Inferior parietal cortex (tissue), 1 donor: ENCODE measurements at regions not wholly inside any gene's neighbourhood (a gene's known extent, or its start where the extent isn't known, plus 50 kb on each side); places are given as distances from the start of the nearest gene placed in this dataset.

Experiments
- DNase-seq: peaks from one replicate; pipeline ENCODE4 v3.0.0-alpha.2; 2016; ENCODE audit errors: extremely low spot score

DNA sequence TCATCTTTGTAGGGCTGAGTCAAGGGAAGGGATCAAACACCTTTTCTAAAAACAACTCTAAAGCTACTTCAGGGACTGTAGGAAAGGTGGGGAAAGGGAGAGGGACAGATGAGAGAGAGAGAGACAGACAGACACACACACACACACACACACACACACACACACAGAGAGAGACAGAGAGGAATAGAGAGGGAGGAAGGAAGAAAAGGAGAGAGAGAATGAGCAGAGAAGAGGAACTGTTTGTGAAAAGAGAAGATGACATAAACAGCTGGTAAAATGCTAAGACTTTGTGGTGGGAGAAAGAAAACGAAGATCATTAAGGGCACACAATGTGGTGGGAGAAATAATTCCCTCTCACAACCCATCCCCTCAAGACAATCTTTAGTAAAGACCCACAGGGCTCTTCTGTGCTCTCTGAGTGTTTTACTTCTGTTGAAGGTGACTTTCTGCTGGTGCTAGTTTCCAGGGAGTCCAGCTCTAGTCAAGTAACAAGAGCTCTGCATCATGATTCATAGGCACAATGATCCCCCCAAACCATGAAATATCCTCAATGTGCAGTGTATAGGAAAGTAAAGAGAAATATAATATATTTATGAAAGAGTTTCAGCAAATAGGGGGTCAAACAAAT is 77.2 kb upstream of the STK17B start:
- DNase-seq: no peak

DNA sequence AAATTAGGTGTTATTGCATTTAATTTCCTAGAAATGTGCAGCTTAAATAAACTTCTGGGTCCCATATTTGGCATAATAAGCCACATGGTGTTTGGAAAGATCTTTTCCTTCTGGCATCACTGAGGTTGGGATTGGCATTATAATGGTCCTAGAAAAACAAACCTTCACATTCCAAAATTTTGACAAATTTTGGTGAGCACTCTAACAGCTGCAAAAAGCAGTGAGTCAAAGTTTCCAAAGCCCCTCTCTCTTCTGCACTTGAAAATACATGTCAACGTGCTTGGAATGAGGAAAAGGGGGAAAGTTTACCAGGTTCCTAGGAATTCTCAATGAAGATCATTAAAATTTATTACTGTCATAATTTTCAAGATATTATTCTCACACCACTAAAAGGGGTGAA is 77.8 kb upstream of the STK17B start:
- no peak for DNase-seq

GRCh38 chr2:196249860-196250259 is 78.5 kb upstream of the STK17B start:
- DNase-seq: no peak

DNA sequence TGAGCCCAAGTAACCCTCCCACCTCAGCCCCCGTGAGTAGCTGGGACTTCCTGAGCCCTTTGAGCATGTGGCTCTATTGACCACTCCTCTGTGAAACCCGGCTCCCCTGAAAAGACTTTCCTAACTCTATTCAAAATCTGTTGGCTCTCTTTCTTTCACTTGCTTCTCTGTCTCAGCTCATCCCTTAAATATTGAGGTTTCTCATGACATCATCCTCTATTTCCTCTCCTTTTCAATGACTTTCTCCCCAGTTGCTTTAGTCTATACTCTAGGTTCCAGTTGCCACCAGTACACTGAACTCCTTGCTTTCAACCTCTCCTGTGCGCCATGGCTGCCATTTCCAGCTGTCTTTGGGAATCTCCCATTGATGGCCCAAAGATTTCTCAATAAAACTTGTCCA is 79.8 kb upstream of the STK17B start:
- DNase-seq: no peak

GRCh38 chr2:196252408-196253115 is 81.2 kb upstream of the STK17B start:
- no peak for DNase-seq

DNA sequence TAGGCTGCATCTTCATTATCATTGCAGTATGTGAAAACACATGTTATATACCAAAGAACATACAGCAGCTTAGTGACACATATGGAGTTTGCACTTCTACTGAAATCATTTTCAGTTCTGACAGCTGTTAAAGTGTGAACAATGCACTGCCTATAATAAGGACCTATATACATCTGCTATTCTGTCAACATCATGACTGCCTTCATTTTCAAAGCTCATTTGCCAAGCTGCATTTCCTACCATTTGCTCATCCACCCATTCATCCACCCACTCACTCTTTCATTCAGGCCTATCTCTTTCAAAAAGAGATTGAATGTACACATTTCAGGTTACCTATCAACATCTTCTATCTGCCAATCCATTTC is 81.7 kb upstream of the STK17B start:
- DNase-seq: no peak

GRCh38 chr2:196256585-196256984 is 85.2 kb upstream of the STK17B start:
- DNase-seq: no peak

DNA sequence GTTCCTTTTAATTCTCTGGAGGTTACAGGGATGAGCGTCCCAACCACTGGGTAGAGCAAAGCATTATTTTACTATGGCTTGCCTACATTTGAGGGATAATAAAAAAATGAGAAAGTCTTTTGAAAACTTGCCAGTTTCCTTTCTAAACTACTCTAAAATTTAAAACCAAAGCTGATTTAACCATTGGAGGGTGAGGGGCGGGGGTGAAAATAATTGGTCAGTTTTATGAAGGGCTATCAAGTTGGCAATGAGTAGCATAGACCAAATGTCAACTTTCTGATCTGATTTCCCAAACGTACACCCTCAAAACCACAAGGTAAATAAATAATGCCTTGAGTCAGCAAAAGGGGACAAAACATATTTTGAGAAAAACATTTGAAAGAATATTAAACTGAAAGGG is 85.7 kb upstream of the STK17B start:
- DNase-seq: no peak

GRCh38 chr2:196258407-196258806 is 87.0 kb upstream of the STK17B start:
- no peak for DNase-seq

GRCh38 chr2:196259507-196260481 is 88.4 kb upstream of the STK17B start:
- no peak for DNase-seq

- no peak for DNase-seq
These were observed 89.2 kb upstream of the STK17B start for GRCh38 chr2:196260546-196260945.

DNA sequence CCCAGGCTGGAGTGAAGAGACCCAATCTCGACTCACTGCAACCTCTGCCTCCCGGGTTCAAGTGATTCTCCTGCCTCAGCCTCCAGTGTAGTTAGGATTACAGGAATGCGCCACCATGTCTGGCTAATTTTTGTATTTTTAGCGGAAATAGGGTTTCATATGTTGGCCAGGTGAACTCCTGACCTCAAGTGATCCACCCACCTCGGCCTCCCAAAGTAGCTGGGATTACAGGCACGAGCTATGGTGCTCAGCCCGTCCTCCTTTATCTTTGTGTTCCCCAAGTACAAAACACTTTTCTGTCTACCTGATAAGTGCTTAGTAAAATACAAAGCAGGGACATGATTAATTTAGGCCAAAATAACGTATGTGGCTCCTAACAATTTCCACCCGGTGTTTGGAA is 91.2 kb upstream of the STK17B start:
- no peak for DNase-seq

DNA sequence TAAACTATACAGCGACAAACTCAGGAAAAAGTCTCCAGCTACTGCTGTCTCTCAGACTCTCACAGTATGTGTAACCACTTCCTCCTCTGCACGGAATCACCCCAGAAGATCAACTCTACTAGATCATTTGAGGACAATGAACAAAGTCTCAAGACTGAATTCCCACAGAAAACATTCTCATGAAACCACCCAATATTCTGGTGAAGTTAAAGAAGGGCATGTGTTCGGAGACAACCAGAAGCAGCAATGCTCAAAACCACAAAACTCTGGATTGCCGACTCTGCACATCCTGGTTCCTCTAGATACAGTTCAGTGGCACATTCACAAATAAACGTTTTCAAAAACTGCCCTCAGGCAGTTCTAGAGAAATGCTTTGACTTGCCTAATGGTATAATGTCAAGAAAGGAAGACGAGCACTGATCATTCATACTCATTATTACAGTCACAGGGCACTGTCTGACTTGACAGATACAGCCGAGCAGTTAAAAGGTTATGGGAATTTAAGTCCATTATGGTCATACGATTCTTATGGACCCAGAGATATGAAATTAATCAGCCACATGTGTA is 91.9 kb upstream of the STK17B start:
- DNase-seq: no peak

DNA sequence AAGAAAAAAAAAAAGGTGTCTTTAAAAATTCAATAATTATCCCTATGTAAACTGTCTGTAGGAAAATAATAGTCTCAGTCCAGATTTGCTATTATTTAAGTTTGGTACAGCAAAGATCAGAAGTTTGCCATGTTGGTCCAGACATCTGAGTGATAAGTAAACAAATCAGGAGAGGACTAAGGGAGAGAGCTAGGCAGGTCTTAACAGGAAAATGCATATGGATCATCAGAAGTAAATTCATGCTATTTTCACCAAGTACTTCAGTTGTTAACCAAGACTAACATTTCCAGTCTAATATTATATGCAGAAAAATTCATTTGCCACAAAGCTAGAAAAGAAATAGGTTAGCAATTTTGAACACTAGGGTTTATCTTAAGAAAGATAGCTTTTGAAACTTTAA is 95.0 kb upstream of the STK17B start:
- no peak for DNase-seq

- no peak for DNase-seq
These were observed 95.5 kb upstream of the STK17B start for GRCh38 chr2:196266855-196267254.

DNA sequence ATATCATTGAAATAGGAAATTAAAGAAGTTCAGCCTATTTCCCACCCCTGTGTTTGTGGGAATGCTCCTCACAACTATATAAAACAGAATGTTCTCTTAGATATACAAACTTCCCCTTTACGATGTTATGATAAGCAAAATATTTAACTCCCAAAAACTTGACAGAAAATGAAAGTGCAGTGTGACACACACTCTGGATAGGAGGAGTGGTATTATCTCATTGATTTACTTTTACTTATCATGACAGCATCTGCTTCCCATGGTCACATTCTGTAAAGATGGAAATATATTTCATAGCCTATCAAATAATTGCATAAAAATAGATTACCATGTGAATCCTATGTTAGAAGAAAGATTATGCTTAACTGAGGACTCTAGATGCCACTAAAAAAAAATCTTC is 96.6 kb upstream of the STK17B start:
- no peak for DNase-seq

DNA sequence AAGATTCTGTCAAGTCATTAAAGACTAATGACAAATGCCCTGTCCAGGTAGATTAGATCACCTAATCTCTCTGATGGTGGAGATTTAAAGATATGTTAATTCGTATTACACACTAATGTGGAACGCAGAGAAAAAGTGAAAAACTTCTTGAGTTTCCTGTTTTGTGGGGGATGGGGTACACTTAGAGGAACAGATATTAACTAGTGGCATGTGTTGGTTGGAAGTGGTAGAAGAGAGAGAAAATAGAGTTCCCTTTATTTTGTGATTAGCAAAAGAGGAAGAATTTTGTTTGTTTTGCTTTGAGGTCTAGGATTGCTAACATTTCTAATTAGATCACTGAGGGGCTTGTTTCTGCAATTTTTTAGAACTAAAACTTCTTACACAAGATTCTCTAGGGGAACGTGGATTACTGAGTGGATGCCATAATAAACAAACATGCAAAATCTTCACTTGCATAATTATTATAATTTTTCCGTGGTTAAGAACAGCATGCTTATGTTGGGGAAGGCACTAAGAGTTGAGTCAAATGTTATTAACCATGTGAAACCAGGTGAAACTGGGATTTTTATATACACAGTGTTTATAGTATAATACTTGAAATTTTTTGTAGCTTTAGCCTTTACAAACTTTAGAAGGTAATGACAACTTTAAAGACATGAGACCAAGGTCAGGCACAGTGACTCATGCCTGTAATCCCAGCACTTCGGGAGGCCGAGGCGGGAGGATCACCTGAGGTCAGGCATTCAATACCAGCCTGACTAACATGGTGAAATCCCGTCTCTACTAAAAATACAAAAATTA is 97.4 kb upstream of the STK17B start:
- no peak for DNase-seq

DNA sequence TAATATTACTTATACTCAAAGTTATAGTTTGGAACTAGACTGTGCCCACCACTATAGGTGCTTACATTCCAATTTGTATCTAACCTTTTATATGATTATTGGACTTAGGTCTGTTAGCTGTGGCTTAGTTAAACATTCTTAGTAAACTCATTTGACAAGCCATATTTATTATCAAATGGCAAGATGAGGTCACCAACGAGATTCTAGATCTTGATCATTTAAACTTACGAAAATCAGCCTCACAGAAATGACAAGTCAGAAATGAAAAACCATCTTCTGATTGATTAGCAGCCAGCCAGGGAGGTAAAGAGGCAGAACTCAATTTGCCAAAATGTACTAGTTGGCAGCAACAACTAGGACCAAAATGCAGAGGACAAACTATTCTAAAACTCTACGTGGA is 100.4 kb upstream of the STK17B start:
- DNase-seq: no peak

DNA sequence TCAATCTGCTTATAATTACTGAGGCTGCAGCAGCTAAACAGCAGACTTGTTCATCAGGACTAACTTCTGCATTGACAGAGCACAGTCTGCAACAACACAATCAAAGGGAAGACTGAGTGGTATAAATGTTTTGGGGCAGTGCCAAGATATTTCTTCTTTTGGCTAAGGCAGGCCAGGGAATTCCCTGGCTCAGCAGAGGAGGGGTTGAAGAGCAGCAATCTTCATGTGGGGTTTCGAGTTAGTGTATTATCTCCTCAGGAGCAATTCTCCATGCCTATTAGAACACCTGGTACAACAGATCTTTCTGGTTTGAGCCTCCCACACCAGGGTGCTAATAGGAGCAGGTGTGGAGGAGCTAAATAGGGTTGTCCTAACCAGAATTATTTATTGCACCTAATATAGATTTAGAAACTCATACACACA is 103.0 kb upstream of the STK17B start:
- no peak for DNase-seq

DNA sequence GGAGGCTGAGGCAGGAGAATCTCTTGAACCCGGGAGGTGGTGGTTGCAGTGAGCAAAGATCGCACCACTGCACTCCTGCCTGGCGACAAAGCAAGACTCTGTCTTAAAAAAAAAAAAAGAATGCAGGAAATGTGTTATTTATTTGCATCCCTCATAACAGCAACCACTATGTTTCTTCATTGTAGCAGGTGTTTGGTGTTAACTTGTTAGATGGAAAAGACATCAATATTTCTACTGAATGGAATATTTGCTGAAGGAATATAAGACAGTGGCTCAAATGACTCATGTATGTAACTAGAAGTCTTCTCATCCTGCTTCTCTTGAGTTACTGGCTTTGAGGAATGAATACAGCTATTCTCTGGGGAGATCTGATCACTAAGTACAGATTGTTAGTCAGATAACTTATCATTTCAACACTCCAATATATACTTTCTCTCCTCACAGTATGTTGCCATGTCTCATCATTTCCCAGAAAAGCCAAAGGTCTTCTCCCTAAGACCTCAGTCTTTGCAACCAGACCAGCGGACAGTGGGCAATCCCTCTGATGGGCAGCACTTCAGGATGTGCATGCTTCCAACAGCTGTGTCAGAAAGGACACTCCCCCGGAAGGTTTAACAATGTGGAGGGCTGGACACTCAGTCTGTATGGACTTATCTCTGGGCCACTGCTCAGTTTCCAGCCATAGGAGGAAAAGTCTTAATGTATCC is 104.4 kb upstream of the STK17B start:
- DNase-seq: no peak

DNA sequence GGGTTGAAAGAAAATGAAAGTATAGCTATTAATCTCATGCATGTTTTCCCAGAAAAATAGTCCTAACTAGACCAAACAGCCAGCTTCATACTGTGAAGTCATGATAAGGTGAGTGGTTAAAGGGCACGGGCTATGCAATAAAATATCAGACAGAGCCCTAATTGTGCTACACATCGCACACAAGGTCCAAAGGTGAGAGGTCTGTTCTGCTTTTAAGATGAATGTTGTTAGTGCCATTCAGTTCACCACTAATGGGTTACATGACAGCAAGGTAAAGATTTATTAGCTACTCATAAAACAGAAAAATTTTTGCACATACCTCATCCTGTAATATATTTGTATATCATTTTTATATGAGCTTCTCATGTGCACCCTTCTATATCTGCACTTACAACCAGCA is 105.0 kb upstream of the STK17B start:
- no peak for DNase-seq
